H9 (cell line): ENCODE measurements at regions not wholly inside any gene's neighbourhood (a gene's known extent, or its start where the extent isn't known, plus 50 kb on each side); places are given as distances from the start of the nearest gene placed in this dataset.

Experiments
- DNase-seq: peaks from one replicate; pipeline ENCODE4 v3.0.0-alpha.2; 2017
- H2AFZ ChIP-seq: one replicate; pipeline ENCODE4 v1.6.1; 2013; ENCODE audit warnings: mild to moderate bottlenecking, low read length, control low read depth, moderate library complexity
- H2AK5ac ChIP-seq: 2 replicates; pipeline ENCODE4 v1.6.1; 2013; ENCODE audit warnings: low read length, control low read depth, mixed read lengths; ENCODE audit not compliant: insufficient read length
- H2BK120ac ChIP-seq: one replicate; pipeline ENCODE4 v1.6.1; 2013; ENCODE audit warnings: low read depth, mild to moderate bottlenecking, low read length, control low read depth, inconsistent platforms; ENCODE audit not compliant: poor library complexity, severe bottlenecking
- H2BK12ac ChIP-seq: 2 replicates; pipeline ENCODE4 v1.6.1; 2013; ENCODE audit warnings: low read length, control low read depth, mixed read lengths, low read depth; ENCODE audit not compliant: insufficient read length
- H2BK15ac ChIP-seq: 2 replicates; pipeline ENCODE4 v1.6.1; 2013; ENCODE audit warnings: low read depth, low read length, control low read depth
- H2BK20ac ChIP-seq: one replicate; pipeline ENCODE4 v1.6.1; 2013; ENCODE audit warnings: low read depth, mild to moderate bottlenecking, low read length, control low read depth, inconsistent platforms; ENCODE audit not compliant: poor library complexity, severe bottlenecking
- H2BK5ac ChIP-seq: 2 replicates; pipeline ENCODE4 v1.6.1; 2013; ENCODE audit warnings: low read length, control low read depth, mixed read lengths; ENCODE audit not compliant: insufficient read length
- H3K14ac ChIP-seq: 2 replicates; pipeline ENCODE4 v1.6.1; 2013; ENCODE audit warnings: low read length, control low read depth; ENCODE audit not compliant: insufficient read depth
- H3K18ac ChIP-seq: 2 replicates; pipeline ENCODE4 v1.6.1; 2013; ENCODE audit warnings: low read depth, mild to moderate bottlenecking, mixed read lengths, low read length, control low read depth; ENCODE audit not compliant: insufficient read length
- H3K23ac ChIP-seq: 2 replicates; pipeline ENCODE4 v1.6.1; 2013; ENCODE audit warnings: low read length, control low read depth, mixed read lengths, low read depth; ENCODE audit not compliant: insufficient read length
- H3K23me2 ChIP-seq: 2 replicates; pipeline ENCODE4 v1.6.1; 2013; ENCODE audit warnings: low read depth, mild to moderate bottlenecking, mixed read lengths, low read length, control low read depth; ENCODE audit not compliant: insufficient read length, poor library complexity, severe bottlenecking
- H3K27ac ChIP-seq: 2 replicates; pipeline ENCODE4 v1.5.1; 2013; ENCODE audit warnings: low read length, control low read depth, mixed read lengths, low read depth; ENCODE audit not compliant: insufficient read length
- H3K27me3 ChIP-seq: 2 replicates; pipeline ENCODE4 v1.6.1; 2013; ENCODE audit warnings: low read length, control low read depth, inconsistent platforms; ENCODE audit not compliant: insufficient read depth
- H3K4ac ChIP-seq: 2 replicates; pipeline ENCODE4 v1.6.1; 2013; ENCODE audit warnings: low read depth, mild to moderate bottlenecking, control low read depth, inconsistent platforms, low read length, moderate library complexity
- H3K4me1 ChIP-seq: 2 replicates; pipeline ENCODE4 v1.6.1; 2013; ENCODE audit warnings: low read length, control low read depth, inconsistent platforms; ENCODE audit not compliant: insufficient read depth
- H3K4me2 ChIP-seq: 2 replicates; pipeline ENCODE4 v1.6.1; 2013; ENCODE audit warnings: low read length, control low read depth, mixed read lengths; ENCODE audit not compliant: insufficient read length, insufficient read depth
- H3K56ac ChIP-seq: 2 replicates; pipeline ENCODE4 v1.6.1; 2013; ENCODE audit warnings: low read depth, mild to moderate bottlenecking, mixed read lengths, low read length, control low read depth; ENCODE audit not compliant: insufficient read length
- H3K79me1 ChIP-seq: 2 replicates; pipeline ENCODE4 v1.6.1; 2013; ENCODE audit warnings: low read depth, mild to moderate bottlenecking, moderate library complexity, low read length, control low read depth, inconsistent platforms; ENCODE audit not compliant: insufficient read depth, poor library complexity, severe bottlenecking
- H3K79me2 ChIP-seq: 2 replicates; pipeline ENCODE4 v1.6.1; 2013; ENCODE audit warnings: low read length, control low read depth, inconsistent platforms; ENCODE audit not compliant: insufficient read depth
- H3K9ac ChIP-seq: 2 replicates; pipeline ENCODE4 v1.6.1; 2013; ENCODE audit warnings: low read length, control low read depth, mixed read lengths; ENCODE audit not compliant: insufficient read length; ENCODE audit errors: extremely low read depth
- H3K9me3 ChIP-seq: one replicate; pipeline ENCODE4 v1.6.1; 2013; ENCODE audit warnings: low read depth, low read length, inconsistent platforms; ENCODE audit not compliant: control insufficient read depth
- H3T11ph ChIP-seq: one replicate; pipeline ENCODE4 v1.6.1; 2013; ENCODE audit warnings: mild to moderate bottlenecking, low read length, control low read depth, inconsistent platforms
- H4K20me1 ChIP-seq: one replicate; pipeline ENCODE4 v1.6.1; 2013; ENCODE audit not compliant: control insufficient read depth, insufficient read length, insufficient read depth
- H4K5ac ChIP-seq: 2 replicates; pipeline ENCODE4 v1.6.1; 2013; ENCODE audit warnings: low read depth, mild to moderate bottlenecking, mixed read lengths, low read length, control low read depth; ENCODE audit not compliant: insufficient read length
- H4K8ac ChIP-seq: replicated peaks from 2 replicates; pipeline ENCODE4 v1.6.1; 2013; ENCODE audit warnings: low read length, control low read depth, mixed read lengths, low read depth; ENCODE audit not compliant: insufficient read length
- H4K91ac ChIP-seq: 2 replicates; pipeline ENCODE4 v1.6.1; 2013; ENCODE audit warnings: low read depth, mild to moderate bottlenecking, moderate library complexity, mixed read lengths, low read length, control low read depth; ENCODE audit not compliant: insufficient read length
- H3K27ac Mint-ChIP-seq, 3 experiments: 2 replicates in 2 of 3; 3 replicates in 1 of 3; pipeline ENCODE4 v1.8.0; 2020 to 2021; ENCODE audit warnings: mixed read lengths in 3 of 3, mild to moderate bottlenecking in 1 of 3, moderate library complexity in 1 of 3
- H3K27me3 Mint-ChIP-seq: 2 replicates; pipeline ENCODE4 v1.8.0; 2021; ENCODE audit warnings: low read depth, mild to moderate bottlenecking, moderate library complexity, mixed read lengths
- H3K36me3 Mint-ChIP-seq, 3 experiments: 2 replicates in 2 of 3; 3 replicates in 1 of 3; pipeline ENCODE4 v1.8.0; 2020 to 2021; ENCODE audit warnings: low read depth in 3 of 3, mixed read lengths in 3 of 3; ENCODE audit not compliant: insufficient read depth in 1 of 3
- H3K4me1 Mint-ChIP-seq, 2 experiments: 2 replicates each; pipeline ENCODE4 v1.8.0; 2020; ENCODE audit warnings: mixed read lengths in 2 of 2
- H3K4me3 Mint-ChIP-seq, 2 experiments: 2 replicates in 1 of 2; 3 replicates in 1 of 2; pipeline ENCODE4 v1.8.0; 2020 to 2021; ENCODE audit warnings: mild to moderate bottlenecking in 2 of 2, mixed read lengths in 2 of 2, moderate library complexity in 1 of 2
- H3K9me3 Mint-ChIP-seq, 2 experiments: 2 replicates in 1 of 2; 3 replicates in 1 of 2; pipeline ENCODE4 v1.8.0; 2020; ENCODE audit warnings: mild to moderate bottlenecking in 2 of 2, mixed read lengths in 2 of 2, moderate library complexity in 1 of 2
- CTCF ChIP-seq: fragments of 200-600 bp; sonication (generic); conservative IDR thresholded peaks from 3 replicates; pipeline ENCODE4 v1.8.0; 2021; ENCODE audit warnings: antibody characterized with exemption, mild to moderate bottlenecking
- WGBS: extraction: QIAGEN DNeasy Blood & Tissue Kit; methylation state at CpG from one replicate; pipeline ENCODE4 v1.1.7; 2013; ENCODE audit warnings: missing lambda C conversion rate, low lambda C conversion rate, mixed read lengths; ENCODE audit not compliant: insufficient read length; ENCODE audit errors: extremely low coverage; 5-methylcytosine and 5-hydroxymethylcytosine counted together

- Histone ChIP-seq H4K20me1 (no peaks in the 10 kb centered on the region), H3K79me1 (no peaks in the 10 kb centered on the region), H2BK120ac (no peak overlapping the region), H3K4me2 (no peak overlapping the region), H2BK15ac (no peak overlapping the region), H3K23me2 (no peaks in the 10 kb centered on the region), H3K9me3 (no peaks in the 10 kb centered on the region), H3K23ac (no peak overlapping the region), H3K9ac (no peak overlapping the region), H4K5ac (no peak overlapping the region), H3K14ac (no peak overlapping the region), H2AK5ac (no peak overlapping the region), H3K4ac (no peak overlapping the region), H3K27me3 (no peaks in the 10 kb centered on the region), H3K56ac (no peak overlapping the region), H3K79me2 (no peaks in the 10 kb centered on the region), H3T11ph (no peak overlapping the region), H4K91ac (no peak overlapping the region), H2BK5ac (no peak overlapping the region), H2BK12ac (no peak overlapping the region), H4K8ac (no peak overlapping the region), H2BK20ac (no peak overlapping the region), H2AFZ (no peak overlapping the region), H3K18ac (no peak overlapping the region), H3K4me1 (no peaks in the 10 kb centered on the region), H3K27ac (no peak overlapping the region)
- TF ChIP-seq CTCF: no peak
- no peaks in the 10 kb centered on the region; the same call in 1 of the 2 replicates for H3K27me3 Mint-ChIP-seq
- H3K4me3 Mint-ChIP-seq: no peak overlapping the region
- DNase-seq: no peak
- no CpG with 5 or more reads among the region's 11 CpGs for WGBS
- no peaks in the 10 kb centered on the region; a peak in 1 of 7 replicates for H3K36me3 Mint-ChIP-seq
- H3K9me3 Mint-ChIP-seq: no peaks in the 10 kb centered on the region
- H3K27ac Mint-ChIP-seq: no peak overlapping the region; a peak in 1 of 7 replicates
- H3K4me1 Mint-ChIP-seq: no peaks in the 10 kb centered on the region
Measured at GRCh38 chr19:32252333-32252669, 93.1 kb upstream of the ZNF507 start.
